ENCODE measurements at regions not wholly inside any gene's neighbourhood (a gene's known extent, or its start where the extent isn't known, plus 50 kb on each side); places are given as distances from the start of the nearest gene placed in this dataset.

- Mint-ChIP-seq H3K27ac (no peak overlapping the region), H3K36me3 (ENCODE audit: low read depth) (peaks cover 13% of the 10 kb centered on the region), H3K27me3 (ENCODE audit: insufficient read depth) (peaks cover 2% of the 10 kb centered on the region; the same call in 1 of the 2 replicates), H3K4me1 (ENCODE audit: low read depth) (peaks cover 18% of the 10 kb centered on the region), H3K4me3 (no peak overlapping the region), H3K9me3 (peaks cover 6% of the 10 kb centered on the region; the same call in 1 of the 2 replicates)
- no peak for TF ChIP-seq CTCF (IDR thresholded peaks at IDR 0.05)
- DNase-seq: no peak
Measured at GRCh38 chr1:78223417-78224215, 177.8 kb downstream of the GIPC2 start.

DNA sequence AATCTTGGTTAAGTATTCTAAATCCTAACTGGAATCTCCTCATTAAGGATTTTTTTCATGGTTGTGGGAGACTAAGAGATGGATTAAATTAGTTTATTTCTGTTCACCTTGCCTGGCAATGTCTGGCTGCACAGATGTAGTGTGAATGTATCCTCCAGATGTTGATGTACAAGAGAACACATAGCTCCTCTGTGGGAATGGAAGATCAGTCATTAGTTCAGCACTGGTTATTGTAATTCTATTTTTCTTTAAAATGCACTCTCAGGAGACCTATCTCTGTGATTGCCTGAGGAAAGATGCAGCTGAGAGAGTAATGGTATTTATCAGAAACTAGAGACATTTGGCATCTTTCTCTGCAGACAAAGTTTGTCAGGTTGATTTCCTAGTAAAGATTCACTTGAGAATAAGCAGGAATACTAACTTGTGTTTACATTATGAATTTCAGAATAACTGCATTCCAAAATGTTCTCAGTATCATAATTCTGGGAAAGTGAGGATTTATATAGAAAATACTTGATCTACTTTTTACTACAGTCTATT lies 178.6 kb downstream of the GIPC2 start:
- Mint-ChIP-seq H3K4me3 (no peak overlapping the region), H3K36me3 (ENCODE audit: low read depth) (peaks cover 8% of the 10 kb centered on the region), H3K27me3 (ENCODE audit: insufficient read depth) (peaks cover 2% of the 10 kb centered on the region; the same call in 1 of the 2 replicates), H3K27ac (no peak overlapping the region), H3K4me1 (ENCODE audit: low read depth) (peaks cover 25% of the 10 kb centered on the region), H3K9me3 (peaks cover 6% of the 10 kb centered on the region; the same call in 1 of the 2 replicates)
- DNase-seq: no peak
- TF ChIP-seq CTCF (IDR thresholded peaks at IDR 0.05): no peak

- DNase-seq: no peak
- Mint-ChIP-seq H3K36me3 (ENCODE audit: low read depth) (peaks cover 7% of the 10 kb centered on the region), H3K4me3 (no peak overlapping the region), H3K27me3 (ENCODE audit: insufficient read depth) (peaks cover 2% of the 10 kb centered on the region; the same call in 1 of the 2 replicates), H3K9me3 (peaks cover 6% of the 10 kb centered on the region; the same call in 1 of the 2 replicates), H3K27ac (no peak overlapping the region), H3K4me1 (ENCODE audit: low read depth) (peaks cover 31% of the 10 kb centered on the region)
- no peak for TF ChIP-seq CTCF (IDR thresholded peaks at IDR 0.05)
Measured at GRCh38 chr1:78224861-78225552, 179.2 kb downstream of the GIPC2 start.

DNA sequence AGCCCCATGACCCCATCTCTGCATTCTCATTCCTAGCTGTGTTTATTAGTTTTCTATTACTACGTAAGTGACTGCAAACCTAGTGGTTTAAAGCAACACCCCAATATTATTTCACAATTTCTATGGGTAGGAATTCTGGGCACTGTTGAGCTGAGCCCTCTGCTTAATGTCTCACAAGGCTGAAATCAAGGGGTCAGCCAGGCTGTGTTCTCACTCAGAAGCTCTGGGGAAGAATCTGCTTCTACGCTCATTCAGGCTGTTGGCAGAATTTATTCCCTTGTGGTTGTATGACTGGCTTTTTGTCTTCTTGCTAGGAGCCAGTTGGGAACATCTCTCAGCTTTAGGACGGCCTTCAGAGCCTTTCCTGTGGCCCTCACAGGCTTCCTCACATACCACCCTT lies 181.0 kb downstream of the GIPC2 start:
- Mint-ChIP-seq H3K36me3 (ENCODE audit: low read depth) (peaks cover 7% of the 10 kb centered on the region), H3K4me1 (ENCODE audit: low read depth) (peaks cover 31% of the 10 kb centered on the region), H3K27me3 (ENCODE audit: insufficient read depth) (peaks cover under 1% of the 10 kb centered on the region; the same call in 1 of the 2 replicates), H3K9me3 (peaks cover 6% of the 10 kb centered on the region; the same call in 1 of the 2 replicates), H3K4me3 (no peak overlapping the region), H3K27ac (no peak overlapping the region)
- TF ChIP-seq CTCF (IDR thresholded peaks at IDR 0.05): no peak
- DNase-seq: no peak

- no peak for DNase-seq
- no peak overlapping the region for H3K27ac Mint-ChIP-seq
- H3K9me3 Mint-ChIP-seq: peaks cover 6% of the 10 kb centered on the region; the same call in 1 of the 2 replicates
- H3K36me3 Mint-ChIP-seq (ENCODE audit: low read depth): peaks cover 7% of the 10 kb centered on the region
- H3K4me1 Mint-ChIP-seq (ENCODE audit: low read depth): peaks cover 30% of the 10 kb centered on the region
- peaks cover 4% of the 10 kb centered on the region; the same call in 1 of the 2 replicates for H3K27me3 Mint-ChIP-seq (ENCODE audit: insufficient read depth)
- TF ChIP-seq CTCF (IDR thresholded peaks at IDR 0.05): no peak
- no peak overlapping the region for H3K4me3 Mint-ChIP-seq
Measured at GRCh38 chr1:78227705-78228635, 182.2 kb downstream of the GIPC2 start.
